IMR-90 (cell line): ENCODE measurements at regions not wholly inside any gene's neighbourhood (a gene's known extent, or its start where the extent isn't known, plus 50 kb on each side); places are given as distances from the start of the nearest gene placed in this dataset.

Source experiments
- CHD1 ChIP-seq: IDR thresholded peaks from 2 replicates; pipeline ENCODE4 v1.6.1; 2012; ENCODE audit warnings: low read depth, low read length, improper control_type of control experiment
- CTCF ChIP-seq: conservative IDR thresholded peaks from 2 replicates; pipeline ENCODE4 v1.5.1; 2012; ENCODE audit warnings: mild to moderate bottlenecking, low read depth, low read length, improper control_type of control experiment
- FOS ChIP-seq: fragments of 150-350 bp; IDR thresholded peaks from 2 replicates; pipeline ENCODE4 v1.6.1; 2016; ENCODE audit warnings: low read depth, low read length
- MXI1 ChIP-seq: IDR thresholded peaks from 2 replicates; pipeline ENCODE4 v1.6.1; 2012; ENCODE audit warnings: low read depth, mild to moderate bottlenecking, low read length, moderate library complexity, borderline replicate concordance
- POLR2A ChIP-seq: IDR thresholded peaks from 2 replicates; pipeline ENCODE4 v1.6.1; 2012; ENCODE audit warnings: mild to moderate bottlenecking, low read depth, low read length
- RCOR1 ChIP-seq: IDR thresholded peaks from 2 replicates; pipeline ENCODE4 v1.6.1; 2012; ENCODE audit warnings: mild to moderate bottlenecking, low read length, improper control_type of control experiment; ENCODE audit not compliant: insufficient replicate concordance
- RFX5 ChIP-seq: IDR thresholded peaks from 2 replicates; pipeline ENCODE4 v1.8.0; 2012; ENCODE audit warnings: low read depth, mild to moderate bottlenecking, low read length, moderate library complexity
- SMC3 ChIP-seq: fragments of 150-350 bp; IDR thresholded peaks from 2 replicates; pipeline ENCODE4 v1.6.1; 2016; ENCODE audit warnings: low read depth, mild to moderate bottlenecking, antibody characterized with exemption, low read length, moderate library complexity
- USF2 ChIP-seq: fragments of 150-350 bp; IDR thresholded peaks from 2 replicates; pipeline ENCODE4 v1.6.1; 2017; ENCODE audit warnings: mild to moderate bottlenecking, antibody characterized with exemption, low read length, low read depth

GRCh38 chr2:195369218-195369587 lies 287.8 kb upstream of the SLC39A10 start:
- no peak for TF ChIP-seq USF2
- no peak for TF ChIP-seq CTCF
- TF ChIP-seq POLR2A, result no peak
- no peak for TF ChIP-seq MXI1
- TF ChIP-seq RCOR1, result no peak
- TF ChIP-seq CHD1, result no peak
- no peak for TF ChIP-seq RFX5
- TF ChIP-seq FOS, result no peak
- TF ChIP-seq SMC3, result no peak
